DMS153 treated with DMSO at 0.1 percent for 48 hours (cell line): ENCODE measurements at regions not wholly inside any gene's neighbourhood (a gene's known extent, or its start where the extent isn't known, plus 50 kb on each side); places are given as distances from the start of the nearest gene placed in this dataset.
"Not testable (repeated sequence)": the region's sequence is repeated elsewhere in the genome, so short reads cannot be mapped to it uniquely, and the experiment has no call there.

Experiments used
- DNase-seq: peaks from one replicate; lab custom pipeline; 2025; ENCODE audit not compliant: unreplicated experiment; lab: John Stamatoyannopoulos, UW

- no peak for DNase-seq
These were observed 312.7 kb upstream of the CYRIA start for GRCh38 chr2:16978301-16978700.

GRCh38 chr2:16974688-16975087 lies 309.1 kb upstream of the CYRIA start:
- DNase-seq, result no peak

- no peak for DNase-seq
These were observed 308.1 kb upstream of the CYRIA start for GRCh38 chr2:16973586-16974286.

- DNase-seq, result no peak
These were observed 306.6 kb upstream of the CYRIA start for GRCh38 chr2:16972276-16972675.

- DNase-seq, result peak; percentile 41
These were observed 306.1 kb upstream of the CYRIA start for GRCh38 chr2:16971722-16972234.

GRCh38 chr2:16970948-16971347 lies 305.3 kb upstream of the CYRIA start:
- not testable (repeated sequence) for DNase-seq

- no peak for DNase-seq
These were observed 296.9 kb upstream of the CYRIA start for GRCh38 chr2:16962505-16962904.

- no peak for DNase-seq
These were observed 294.9 kb upstream of the CYRIA start for GRCh38 chr2:16960579-16960978.

GRCh38 chr2:16958266-16958665 lies 292.6 kb upstream of the CYRIA start:
- DNase-seq, result no peak

GRCh38 chr2:16952805-16953204 lies 287.2 kb upstream of the CYRIA start:
- DNase-seq, result no peak

GRCh38 chr2:16952368-16952767 lies 286.7 kb upstream of the CYRIA start:
- no peak for DNase-seq

- no peak for DNase-seq
These were observed 284.8 kb upstream of the CYRIA start for GRCh38 chr2:16950436-16950835.

GRCh38 chr2:16948710-16949109 lies 283.1 kb upstream of the CYRIA start:
- no peak for DNase-seq

GRCh38 chr2:16948053-16948452 lies 282.4 kb upstream of the CYRIA start:
- DNase-seq, result peak; percentile 81

- no peak for DNase-seq
These were observed 277.8 kb upstream of the CYRIA start for GRCh38 chr2:16943279-16943958.

- no peak for DNase-seq
These were observed 274.6 kb upstream of the CYRIA start for GRCh38 chr2:16940214-16940613.

- DNase-seq, result no peak
These were observed 274.1 kb upstream of the CYRIA start for GRCh38 chr2:16939771-16940170.

- DNase-seq, result no peak
These were observed 267.7 kb upstream of the CYRIA start for GRCh38 chr2:16933355-16933754.

GRCh38 chr2:16932826-16933225 lies 267.2 kb upstream of the CYRIA start:
- DNase-seq, result no peak

- no peak for DNase-seq
These were observed 265.8 kb upstream of the CYRIA start for GRCh38 chr2:16931441-16931840.

- no peak for DNase-seq
These were observed 261.8 kb upstream of the CYRIA start for GRCh38 chr2:16927398-16927797.

GRCh38 chr2:16925145-16925544 lies 259.5 kb upstream of the CYRIA start:
- DNase-seq, result no peak
